Astrocyte of the cerebellum (primary cell): ENCODE measurements at regions not wholly inside any gene's neighbourhood (a gene's known extent, or its start where the extent isn't known, plus 50 kb on each side); places are given as distances from the start of the nearest gene placed in this dataset.
"Not testable (repeated sequence)": the region's sequence is repeated elsewhere in the genome, so short reads cannot be mapped to it uniquely, and the experiment has no call there.

Experiments
- DNase-seq: peaks from one replicate; pipeline ENCODE4 v3.0.0-alpha.2; 2011; ENCODE audit warnings: low read depth
- H3K4me3 ChIP-seq: 2 replicates; pipeline ENCODE4 v1.5.1; 2011; ENCODE audit warnings: mild to moderate bottlenecking, low read depth, low read length, moderate library complexity
- CTCF ChIP-seq: IDR thresholded peaks from 2 replicates; pipeline ENCODE4 v1.5.1; 2012; ENCODE audit warnings: low read length, low read depth, moderate library complexity, mild to moderate bottlenecking; ENCODE audit errors: missing control alignments
- in situ Hi-C: cut with HindIII; loops from 2 replicates; pipeline ENCODE4 v1.10.0; 2017; ENCODE audit warnings: low sequenced_read_pairs

GRCh38 chr13:48874165-48874564 lies 101.5 kb upstream of the FNDC3A start:
- DNase-seq, result no peak
- no peak for TF ChIP-seq CTCF
- in situ Hi-C loops, result no loop called here
- H3K4me3 ChIP-seq, result no peak overlapping the region

- H3K4me3 ChIP-seq, result no peak overlapping the region
- no peak for TF ChIP-seq CTCF
- DNase-seq, result no peak
- in situ Hi-C loops, result no loop called here
Observed at GRCh38 chr13:48875047-48875446, 100.7 kb upstream of the FNDC3A start.

- in situ Hi-C loops, result no loop called here
- no peak for DNase-seq
- H3K4me3 ChIP-seq, result no peak overlapping the region
- no peak for TF ChIP-seq CTCF
Observed at GRCh38 chr13:48876289-48876688, 99.4 kb upstream of the FNDC3A start.

GRCh38 chr13:48879432-48879831 lies 96.3 kb upstream of the FNDC3A start:
- in situ Hi-C loops, result no loop called here
- no peak for DNase-seq
- H3K4me3 ChIP-seq, result no peak overlapping the region
- no peak for TF ChIP-seq CTCF

GRCh38 chr13:48879854-48880253 lies 95.9 kb upstream of the FNDC3A start:
- H3K4me3 ChIP-seq, result no peak overlapping the region
- no peak for TF ChIP-seq CTCF
- in situ Hi-C loops, result no loop called here
- DNase-seq, result no peak

GRCh38 chr13:48883786-48884185 lies 91.9 kb upstream of the FNDC3A start:
- in situ Hi-C loops, result not testable (repeated sequence)

GRCh38 chr13:48885027-48885395 lies 90.7 kb upstream of the FNDC3A start:
- in situ Hi-C loops, result no loop called here
- no peak for TF ChIP-seq CTCF
- no peak for DNase-seq
- no peak overlapping the region for H3K4me3 ChIP-seq

More at GRCh38 chr13:48883786-48884185, 91.9 kb upstream of the FNDC3A start:
- DNase-seq, H3K4me3 ChIP-seq: not testable (repeated sequence)
